GM12878 (cell line): ENCODE measurements at regions not wholly inside any gene's neighbourhood (a gene's known extent, or its start where the extent isn't known, plus 50 kb on each side); places are given as distances from the start of the nearest gene placed in this dataset.

ENCODE experiments used
- CHD2 ChIP-seq: IDR thresholded peaks from 2 replicates; pipeline ENCODE4 v1.6.1; 2011; ENCODE audit warnings: low read depth, low read length, improper control_type of control experiment, borderline replicate concordance
- CTCF ChIP-seq, 3 experiments: IDR thresholded peaks in 2 of 3; conservative IDR thresholded peaks in 1 of 3; 2 replicates each; pipeline ENCODE4 v1.5.1; 2011; ENCODE audit warnings: low read depth in 3 of 3, low read length in 3 of 3, mild to moderate bottlenecking in 3 of 3, control low read depth in 2 of 3, moderate library complexity in 2 of 3, inconsistent platforms in 1 of 3, mixed read lengths in 1 of 3; ENCODE audit not compliant: control insufficient read depth in 2 of 3, insufficient read depth in 1 of 3; ENCODE audit errors: extremely low read depth in 1 of 3
- ELK1 ChIP-seq: IDR thresholded peaks from 2 replicates; pipeline ENCODE4 v1.6.1; 2012; ENCODE audit warnings: low read depth, low read length, improper control_type of control experiment
- ETV6 ChIP-seq, 2 experiments: fragments of 450-650 bp in 1 of 2; IDR thresholded peaks in 1 of 2; conservative IDR thresholded peaks in 1 of 2; 2 replicates each; pipeline ENCODE4 v1.6.1; 2014; ENCODE audit warnings: antibody characterized with exemption in 1 of 2, borderline replicate concordance in 1 of 2, low read depth in 1 of 2, mild to moderate bottlenecking in 1 of 2, moderate library complexity in 1 of 2
- FOXM1 ChIP-seq: IDR thresholded peaks from 2 replicates; pipeline ENCODE4 v1.6.1; 2012; ENCODE audit warnings: low read depth, mild to moderate bottlenecking, inconsistent platforms, low read length, moderate library complexity
- NFXL1 ChIP-seq: fragments of 450-650 bp; IDR thresholded peaks from 2 replicates; pipeline ENCODE4 v1.6.1; 2017; ENCODE audit warnings: antibody characterized with exemption, mild to moderate bottlenecking, borderline replicate concordance
- NFYB ChIP-seq: IDR thresholded peaks from 2 replicates; pipeline ENCODE4 v1.6.1; 2011; ENCODE audit warnings: low read depth, mild to moderate bottlenecking, low read length, improper control_type of control experiment, moderate library complexity; ENCODE audit not compliant: insufficient read depth
- PAX5 ChIP-seq: IDR thresholded peaks from 2 replicates; pipeline ENCODE4 v1.6.1; 2011; ENCODE audit warnings: low read depth, low read length, borderline replicate concordance
- RELA ChIP-seq: fragments of 450-650 bp; IDR thresholded peaks from 2 replicates; pipeline ENCODE4 v1.8.0; 2014; ENCODE audit warnings: borderline replicate concordance; ENCODE audit not compliant: partially characterized antibody
- RFX5 ChIP-seq: IDR thresholded peaks from 2 replicates; pipeline ENCODE4 v1.6.1; 2011; ENCODE audit warnings: low read depth, low read length, improper control_type of control experiment
- SIN3A ChIP-seq: IDR thresholded peaks from 2 replicates; pipeline ENCODE4 v1.6.1; 2012; ENCODE audit warnings: low read depth, low read length, improper control_type of control experiment
- USF1 ChIP-seq: IDR thresholded peaks from 2 replicates; pipeline ENCODE4 v1.6.1; 2011; ENCODE audit warnings: borderline replicate concordance, low read depth, mild to moderate bottlenecking, moderate library complexity, mixed read lengths, low read length; ENCODE audit not compliant: insufficient read depth; ENCODE audit errors: extremely low read length
- TF ChIP-seq, protein P1 (sequence below): fragments of 450-650 bp; conservative IDR thresholded peaks from 2 replicates; pipeline ENCODE4 v1.6.1; 2017; ENCODE audit warnings: mild to moderate bottlenecking, moderate library complexity

GRCh38 chr21:17118638-17119384 is 394.0 kb upstream of the CXADR start:
- TF ChIP-seq USF1 (no peak), ETV6 (conservative IDR thresholded peaks at IDR 0.05 in 1 of 2, IDR thresholded peaks at IDR 0.05 in 1 of 2; ENCODE audit: borderline replicate concordance in 1 of 2, low read depth in 1 of 2) (no peak), CTCF (IDR thresholded peaks at IDR 0.05 in 2 of 3, conservative IDR thresholded peaks at IDR 0.05 in 1 of 3; ENCODE audit: control insufficient read depth in 2 of 3, extremely low read depth in 1 of 3, insufficient read depth in 1 of 3, low read depth in 3 of 3, low read length in 3 of 3) (no peak), NFYB (no peak), CHD2 (no peak), FOXM1 (no peak), RFX5 (no peak), RELA (no peak), SIN3A (no peak), ELK1 (no peak), PAX5 (no peak), NFXL1 (no peak)
- TF ChIP-seq, protein P1, sequence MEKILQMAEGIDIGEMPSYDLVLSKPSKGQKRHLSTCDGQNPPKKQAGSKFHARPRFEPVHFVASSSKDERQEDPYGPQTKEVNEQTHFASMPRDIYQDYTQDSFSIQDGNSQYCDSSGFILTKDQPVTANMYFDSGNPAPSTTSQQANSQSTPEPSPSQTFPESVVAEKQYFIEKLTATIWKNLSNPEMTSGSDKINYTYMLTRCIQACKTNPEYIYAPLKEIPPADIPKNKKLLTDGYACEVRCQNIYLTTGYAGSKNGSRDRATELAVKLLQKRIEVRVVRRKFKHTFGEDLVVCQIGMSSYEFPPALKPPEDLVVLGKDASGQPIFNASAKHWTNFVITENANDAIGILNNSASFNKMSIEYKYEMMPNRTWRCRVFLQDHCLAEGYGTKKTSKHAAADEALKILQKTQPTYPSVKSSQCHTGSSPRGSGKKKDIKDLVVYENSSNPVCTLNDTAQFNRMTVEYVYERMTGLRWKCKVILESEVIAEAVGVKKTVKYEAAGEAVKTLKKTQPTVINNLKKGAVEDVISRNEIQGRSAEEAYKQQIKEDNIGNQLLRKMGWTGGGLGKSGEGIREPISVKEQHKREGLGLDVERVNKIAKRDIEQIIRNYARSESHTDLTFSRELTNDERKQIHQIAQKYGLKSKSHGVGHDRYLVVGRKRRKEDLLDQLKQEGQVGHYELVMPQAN, result no peak
